ENCODE measurements at regions not wholly inside any gene's neighbourhood (a gene's known extent, or its start where the extent isn't known, plus 50 kb on each side); places are given as distances from the start of the nearest gene placed in this dataset.
"Not testable (repeated sequence)": the region's sequence is repeated elsewhere in the genome, so short reads cannot be mapped to it uniquely, and the experiment has no call there.

GRCh38 chr6:11486959-11487358 lies 50.6 kb upstream of the TMEM170B start:
- DNase-seq: no peak

- DNase-seq: no peak
These were observed 51.1 kb upstream of the TMEM170B start for GRCh38 chr6:11486486-11486885.

GRCh38 chr6:11486051-11486450 lies 51.5 kb upstream of the TMEM170B start:
- DNase-seq: no peak

- no peak for DNase-seq
These were observed 52.3 kb upstream of the TMEM170B start for GRCh38 chr6:11485271-11485670.

- no peak for DNase-seq
These were observed 53.1 kb upstream of the TMEM170B start for GRCh38 chr6:11484441-11484840.

GRCh38 chr6:11482616-11483015 lies 54.9 kb upstream of the TMEM170B start:
- DNase-seq: no peak

GRCh38 chr6:11480541-11480940 lies 57.0 kb upstream of the TMEM170B start:
- DNase-seq: no peak

- no peak for DNase-seq
These were observed 58.3 kb upstream of the TMEM170B start for GRCh38 chr6:11479296-11479695.

- no peak for DNase-seq
These were observed 59.0 kb upstream of the TMEM170B start for GRCh38 chr6:11478586-11478985.

GRCh38 chr6:11475016-11475415 lies 62.5 kb upstream of the TMEM170B start:
- DNase-seq: no peak

GRCh38 chr6:11473008-11473740 lies 64.4 kb upstream of the TMEM170B start:
- DNase-seq: no peak

GRCh38 chr6:11471261-11471660 lies 66.3 kb upstream of the TMEM170B start:
- DNase-seq: no peak

- DNase-seq: no peak
These were observed 67.9 kb upstream of the TMEM170B start for GRCh38 chr6:11469684-11470083.

GRCh38 chr6:11468271-11468670 lies 69.3 kb upstream of the TMEM170B start:
- DNase-seq: not testable (repeated sequence)

GRCh38 chr6:11467364-11467763 lies 70.2 kb upstream of the TMEM170B start:
- DNase-seq: no peak

- DNase-seq: no peak
These were observed 74.2 kb upstream of the TMEM170B start for GRCh38 chr6:11463398-11463780.

GRCh38 chr6:11462742-11463397 lies 74.7 kb upstream of the TMEM170B start:
- no peak for DNase-seq

GRCh38 chr6:11460837-11461661 lies 76.5 kb upstream of the TMEM170B start:
- DNase-seq: peak; percentile 25

GRCh38 chr6:11460001-11460668 lies 77.4 kb upstream of the TMEM170B start:
- peak; percentile 52 for DNase-seq

GRCh38 chr6:11459079-11459610 lies 78.4 kb upstream of the TMEM170B start:
- DNase-seq: peak; percentile 60

- DNase-seq: no peak
These were observed 79.0 kb upstream of the TMEM170B start for GRCh38 chr6:11458509-11458908.

GRCh38 chr6:11457422-11457821 lies 80.1 kb upstream of the TMEM170B start:
- not testable (repeated sequence) for DNase-seq

- not testable (repeated sequence) for DNase-seq
These were observed 85.4 kb upstream of the TMEM170B start for GRCh38 chr6:11452106-11452505.
